GM21786 (cell line): ENCODE measurements at regions not wholly inside any gene's neighbourhood (a gene's known extent, or its start where the extent isn't known, plus 50 kb on each side); places are given as distances from the start of the nearest gene placed in this dataset.

Experiments
- ATAC-seq: cut with Tn5 transposase; IDR thresholded peaks from one replicate; pipeline ENCODE4 v1.9.1; 2021; ENCODE audit not compliant: unreplicated experiment

DNA sequence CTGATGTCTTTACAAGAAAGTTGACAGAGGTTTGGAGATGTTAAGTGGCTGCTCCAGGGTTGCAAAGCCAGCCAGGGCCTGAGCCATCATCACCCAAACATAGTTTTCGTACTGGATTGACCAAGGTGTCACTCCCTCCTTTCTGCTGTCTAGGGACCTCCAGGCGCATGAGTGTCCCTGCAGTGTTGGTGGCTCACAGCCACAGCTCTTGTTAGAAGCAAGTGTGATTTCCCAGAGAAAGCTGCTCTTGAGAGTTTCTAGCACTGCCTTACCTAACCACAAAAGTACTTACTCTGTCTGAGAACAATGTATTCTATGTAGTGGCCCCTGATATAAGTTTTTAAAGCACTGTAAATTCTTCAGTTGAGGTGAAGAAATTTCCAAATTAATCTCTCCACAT lies 144.1 kb downstream of the SOX2 start:
- ATAC-seq = no peak

DNA sequence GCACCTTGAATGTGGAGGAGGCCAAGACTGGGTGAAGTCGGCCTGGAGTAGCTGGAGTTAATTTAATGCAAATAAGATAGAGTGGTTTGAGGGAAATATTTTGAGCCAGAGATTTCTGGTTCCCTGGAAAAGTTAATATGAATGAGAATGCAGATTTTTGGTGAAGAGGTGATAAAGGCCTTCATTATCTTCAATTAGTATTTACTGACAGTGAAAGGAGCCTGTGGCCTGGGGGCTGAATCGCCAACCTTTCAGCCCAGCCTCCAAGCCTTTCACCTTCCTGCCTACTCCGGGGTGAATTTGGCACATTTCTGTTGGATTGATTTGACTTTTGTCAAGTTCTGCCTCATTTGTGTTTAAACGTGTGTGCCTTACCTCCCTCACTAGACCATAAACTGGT lies 147.8 kb downstream of the SOX2 start:
- no peak for ATAC-seq

DNA sequence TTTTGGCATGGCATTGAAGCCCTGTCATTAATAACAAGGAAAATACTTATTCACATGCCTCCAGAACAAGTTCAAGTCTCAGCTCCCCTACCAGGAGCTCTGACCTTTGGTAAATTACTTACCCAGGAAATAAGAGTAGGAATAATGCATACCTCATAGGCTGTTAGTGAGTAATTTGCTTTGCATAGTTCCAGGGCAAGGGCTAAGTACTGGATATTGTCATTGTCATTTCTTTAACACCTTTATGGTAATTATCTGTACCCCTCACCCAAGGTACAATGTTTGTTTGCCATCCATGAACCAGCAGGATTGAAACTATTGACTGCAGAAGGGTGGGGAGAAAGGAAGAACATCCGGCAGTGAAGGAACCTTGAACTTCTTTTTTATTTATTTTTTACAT lies 148.5 kb downstream of the SOX2 start:
- ATAC-seq = no peak

DNA sequence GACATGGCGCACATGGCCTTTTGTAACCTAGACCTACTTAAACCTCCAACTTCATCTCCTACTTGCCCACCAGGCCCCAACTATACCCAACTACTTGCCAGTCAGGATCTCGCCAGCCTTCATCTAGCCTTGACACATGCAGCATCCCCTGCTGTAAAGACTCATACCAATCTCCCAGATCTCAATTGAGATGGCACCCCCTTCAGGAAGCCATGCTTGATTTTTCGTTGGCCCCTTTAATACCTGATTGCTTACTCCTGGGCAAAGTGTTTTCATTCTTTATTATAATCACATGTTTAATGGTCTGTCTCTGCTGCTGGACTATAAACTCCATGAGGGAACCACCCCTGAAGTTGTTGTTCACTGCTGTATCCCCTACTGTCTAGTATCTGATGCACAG lies 150.8 kb downstream of the SOX2 start:
- ATAC-seq = no peak

DNA sequence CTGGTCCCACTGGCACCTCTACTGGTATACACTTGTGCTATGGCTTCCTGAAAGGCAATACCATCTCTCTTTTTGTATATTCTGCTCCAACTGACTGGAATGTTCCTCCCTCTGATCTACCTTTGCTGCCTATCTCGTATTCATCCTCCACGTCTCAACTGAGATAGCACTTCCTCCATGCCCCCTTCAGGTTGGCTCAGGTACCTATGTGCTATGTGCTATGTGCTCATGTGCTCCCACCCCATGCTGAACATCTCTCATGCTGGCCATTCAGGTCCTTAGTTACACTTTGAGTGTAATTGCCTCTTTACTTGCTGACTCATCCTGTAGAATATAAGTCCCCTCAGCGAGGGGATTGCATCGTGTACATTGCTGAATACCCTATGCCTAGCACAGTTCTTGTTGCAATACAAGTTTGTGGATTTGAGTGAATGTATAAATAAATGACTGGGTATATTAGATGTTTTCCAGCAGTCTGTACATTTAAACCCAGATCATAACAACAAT lies 156.9 kb downstream of the SOX2 start:
- ATAC-seq = no peak

DNA sequence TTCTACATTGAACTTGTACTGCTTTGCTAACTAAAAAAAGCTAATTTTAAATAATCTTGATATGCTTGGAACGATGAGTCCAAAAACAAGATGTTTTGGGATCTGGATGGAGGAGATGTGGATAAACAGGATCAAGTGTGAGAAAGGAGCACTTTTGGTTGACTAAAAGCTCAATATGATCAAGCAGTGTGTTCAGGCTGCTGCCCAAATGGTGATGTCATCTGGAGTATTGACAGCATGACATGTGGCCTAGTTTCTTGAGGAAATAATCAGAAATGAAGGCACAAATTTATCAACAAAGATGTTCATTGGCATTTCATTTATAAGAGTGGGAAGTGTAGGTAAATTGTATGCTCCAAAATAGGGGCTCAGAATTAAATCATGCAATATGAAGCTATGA lies 161.2 kb downstream of the SOX2 start:
- ATAC-seq = no peak

DNA sequence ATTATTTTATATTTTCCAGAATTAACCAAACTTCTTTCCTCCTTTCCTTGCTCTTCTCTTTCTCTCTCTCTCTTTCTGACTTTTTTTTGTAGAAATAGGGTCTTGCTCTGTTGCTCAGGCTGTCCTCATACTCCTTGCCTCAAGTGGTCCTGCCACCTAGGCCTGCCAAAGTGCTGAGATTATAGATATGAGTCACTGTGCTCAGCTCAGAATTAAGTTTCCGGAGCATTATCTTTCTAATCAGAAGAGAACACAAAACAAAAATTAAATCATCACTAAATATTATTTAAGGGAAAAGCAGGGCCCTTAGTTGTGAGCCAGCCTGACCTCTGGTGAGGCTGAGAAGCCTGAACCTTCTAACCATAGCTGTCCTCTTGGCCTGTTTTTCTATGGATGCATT lies 168.2 kb downstream of the SOX2 start:
- no peak for ATAC-seq

DNA sequence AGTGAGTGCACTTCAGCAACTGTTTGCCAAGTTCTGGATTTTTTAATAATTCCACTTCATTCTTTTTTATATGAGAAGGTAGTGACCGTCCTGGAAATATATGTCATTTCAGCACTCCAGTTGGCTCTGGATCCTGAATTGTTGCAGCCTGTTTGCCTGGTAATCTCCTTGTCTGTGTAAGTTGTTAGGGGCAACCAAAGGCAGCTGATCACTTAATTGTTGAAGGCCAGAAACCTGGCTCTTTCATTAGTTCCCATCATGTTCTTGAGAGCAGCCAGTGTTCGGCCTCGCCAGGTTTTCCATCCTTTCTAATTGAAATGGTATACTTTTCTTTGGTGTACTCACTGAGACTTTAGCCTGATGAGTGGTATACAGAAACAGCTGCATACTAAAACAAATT lies 168.6 kb downstream of the SOX2 start:
- ATAC-seq = no peak

DNA sequence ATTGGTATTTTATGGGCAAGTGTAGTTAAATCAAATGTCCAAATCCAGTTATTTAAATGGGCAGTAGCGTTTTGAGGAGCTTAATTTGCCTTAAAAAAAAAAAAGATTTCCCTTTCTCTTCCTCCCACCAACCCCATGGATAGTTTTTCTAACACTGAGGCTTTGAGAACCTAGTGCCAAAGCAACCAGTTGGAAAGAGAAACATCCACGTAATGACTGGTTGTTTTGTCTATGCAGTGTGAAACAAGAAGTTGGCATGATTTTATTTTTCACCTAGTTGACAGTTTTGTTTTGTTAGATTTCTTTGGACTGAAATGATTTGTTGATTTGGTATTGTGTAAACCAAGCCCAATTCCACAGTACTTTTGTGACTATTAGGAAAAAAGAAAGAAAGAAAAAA lies 170.0 kb downstream of the SOX2 start:
- ATAC-seq = no peak

DNA sequence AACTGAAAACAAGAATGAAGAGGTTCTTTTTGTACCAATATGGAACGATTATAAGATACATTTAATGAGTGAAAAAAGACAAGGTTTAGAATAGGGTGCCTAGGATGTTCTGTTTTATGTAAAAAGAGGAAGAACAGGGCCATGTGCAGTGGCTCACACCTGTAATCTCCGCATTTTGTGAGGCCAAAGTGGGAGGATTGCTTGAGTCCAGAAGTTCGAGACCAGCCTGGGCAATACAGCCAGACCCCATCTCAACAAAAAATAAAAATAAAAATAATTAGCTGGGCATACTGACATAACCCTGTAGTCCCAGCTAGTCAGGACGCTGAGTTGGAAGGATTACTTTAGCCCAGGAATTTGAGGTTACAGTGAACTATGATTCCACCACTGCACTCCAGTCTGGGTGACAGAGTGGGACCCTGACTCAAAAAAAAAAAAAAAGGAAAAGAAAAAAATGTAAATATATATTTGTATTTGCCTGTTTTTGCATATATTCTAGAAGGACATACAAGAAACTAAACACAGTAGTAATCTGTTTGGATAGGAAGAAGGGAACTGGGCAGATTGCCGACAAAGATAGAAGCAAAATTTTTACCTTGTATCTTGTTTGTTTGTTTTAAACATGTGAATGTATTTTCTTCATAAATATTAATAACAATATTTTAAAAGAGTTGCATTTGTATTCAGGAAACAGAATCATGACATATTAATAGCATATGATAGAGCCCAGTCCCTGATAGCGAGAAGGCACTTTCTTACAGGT lies 174.3 kb downstream of the SOX2 start:
- ATAC-seq = no peak

DNA sequence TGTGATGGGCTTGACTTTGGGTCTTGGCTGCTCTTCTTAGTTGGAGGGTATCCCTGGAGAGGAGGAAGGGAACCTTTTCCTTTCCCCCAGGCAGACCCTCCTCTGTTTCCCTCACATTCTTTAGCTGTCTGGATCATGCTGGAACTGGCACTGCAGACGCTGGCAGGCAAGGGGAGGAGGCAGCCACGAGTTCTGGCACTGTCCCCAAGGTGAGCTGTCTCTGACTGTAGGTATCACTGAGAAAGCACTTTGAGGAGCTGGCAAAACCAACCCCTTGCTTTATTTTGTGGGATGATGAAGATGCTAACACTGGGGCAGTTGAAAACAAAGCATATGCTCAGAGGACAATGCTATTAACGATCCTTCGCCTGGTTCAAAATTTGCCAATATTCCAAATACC lies 175.0 kb downstream of the SOX2 start:
- no peak for ATAC-seq

DNA sequence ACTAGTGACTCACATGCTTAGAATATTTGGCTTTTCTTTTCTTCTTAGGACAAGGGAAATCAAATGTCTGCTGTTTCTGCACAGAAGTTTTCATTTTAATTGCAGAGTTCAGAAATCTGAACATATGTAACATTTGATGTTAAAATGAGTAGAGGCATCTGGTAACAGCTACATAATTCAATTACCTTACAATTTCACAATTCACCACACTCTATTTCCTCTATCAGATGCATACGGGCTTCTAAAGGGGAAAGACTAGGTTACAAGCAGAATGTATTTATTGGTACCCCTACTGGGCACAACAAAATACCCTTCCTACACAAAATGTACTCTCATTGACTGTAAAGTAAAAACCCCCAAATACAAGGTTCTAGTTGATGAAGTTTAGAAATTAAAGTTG lies 176.0 kb downstream of the SOX2 start:
- no peak for ATAC-seq

DNA sequence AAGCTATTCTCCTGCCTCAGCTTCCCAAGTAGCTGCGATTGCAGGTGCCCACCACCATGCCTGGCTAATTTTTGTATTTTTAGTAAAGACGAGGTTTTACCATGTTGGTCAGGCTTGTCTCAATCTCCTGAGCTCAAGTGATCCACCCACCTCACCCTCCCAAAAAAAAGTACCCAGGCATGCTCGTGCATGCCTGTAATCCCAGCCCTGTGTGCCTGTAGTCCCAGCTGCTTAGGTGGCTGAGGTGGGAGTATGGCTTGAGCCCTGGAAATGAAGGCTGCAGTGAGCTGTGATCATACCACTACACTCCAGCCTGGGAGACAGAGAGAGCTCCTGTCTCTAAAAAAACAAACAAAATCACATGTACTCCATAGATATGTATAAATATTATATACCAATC lies 176.5 kb downstream of the SOX2 start:
- no peak for ATAC-seq

DNA sequence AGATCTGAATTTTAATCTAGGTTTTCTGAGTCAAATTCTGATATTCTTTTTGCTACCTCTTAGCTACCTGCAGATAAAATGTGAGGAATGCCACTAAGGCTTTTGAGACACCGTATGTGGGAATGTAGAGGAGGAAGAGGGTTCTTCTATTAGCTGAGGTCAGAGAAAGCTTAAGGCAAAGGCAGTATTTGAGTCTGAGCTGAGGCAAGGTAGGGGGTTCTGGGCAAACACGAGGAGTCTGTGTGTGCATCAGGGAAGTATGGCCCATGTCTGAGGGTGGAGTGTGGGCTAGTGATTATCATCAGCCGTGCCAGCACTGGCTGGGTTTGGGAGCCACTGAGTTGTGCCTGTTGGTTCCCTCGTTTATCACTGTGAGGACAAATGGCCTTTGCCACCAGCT lies 181.1 kb downstream of the SOX2 start:
- no peak for ATAC-seq

DNA sequence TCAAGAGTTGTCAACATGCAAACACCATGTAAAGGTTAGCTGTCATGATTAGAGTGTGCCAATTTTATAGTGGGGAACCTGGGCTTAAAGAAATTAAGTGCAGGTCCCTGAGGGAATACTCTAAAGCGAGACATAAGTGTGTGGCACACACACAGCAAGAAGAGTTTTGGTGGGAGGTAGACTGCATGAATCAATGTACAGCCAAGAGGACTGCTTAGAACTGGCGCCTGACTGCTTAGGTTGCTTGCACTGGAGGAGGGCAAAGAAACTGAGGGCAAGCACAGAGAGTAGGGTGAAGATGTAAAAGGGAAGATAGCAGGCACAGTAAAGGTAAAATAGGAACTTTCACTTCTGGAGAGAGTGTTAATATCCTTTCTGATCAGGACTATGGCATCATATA lies 184.9 kb downstream of the SOX2 start:
- no peak for ATAC-seq

DNA sequence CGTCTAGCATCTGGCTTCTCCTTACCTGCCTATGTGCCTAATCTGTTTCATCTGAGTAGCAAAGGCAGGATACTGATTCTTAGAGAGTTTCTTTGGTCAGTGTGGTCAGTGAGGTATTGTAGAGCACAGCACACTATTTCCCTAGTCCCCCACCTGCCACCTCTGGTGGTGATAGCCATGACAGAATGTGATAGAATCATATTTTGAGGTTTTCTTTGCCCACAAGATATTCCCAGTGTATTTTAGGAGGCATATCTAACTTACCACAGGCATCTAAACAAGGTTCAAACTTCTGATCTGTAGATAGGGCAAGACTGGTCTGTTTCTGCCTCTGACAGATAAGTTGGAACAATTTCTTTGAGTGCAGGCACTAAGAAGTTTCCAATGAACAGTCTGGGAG lies 188.0 kb downstream of the SOX2 start:
- ATAC-seq = no peak

DNA sequence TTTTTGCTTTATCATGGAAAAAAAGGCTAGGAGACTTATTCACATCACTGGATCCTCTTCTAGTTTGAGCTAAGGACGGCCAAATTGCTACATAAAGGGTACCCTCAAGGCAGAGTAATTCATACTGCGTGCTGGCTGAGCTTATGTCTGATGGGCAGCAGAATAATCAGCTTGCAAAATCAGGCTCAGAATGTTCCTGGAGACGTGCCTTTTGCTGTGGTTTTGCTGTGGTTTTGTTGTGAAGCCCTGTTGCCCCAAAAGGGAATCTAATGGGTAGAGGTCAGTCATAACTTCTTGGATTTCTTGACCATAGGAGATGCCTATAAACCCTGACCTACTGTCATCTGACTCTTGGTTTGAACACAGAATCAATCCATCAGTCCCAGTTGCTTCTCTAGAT lies 189.9 kb downstream of the SOX2 start:
- no peak for ATAC-seq

DNA sequence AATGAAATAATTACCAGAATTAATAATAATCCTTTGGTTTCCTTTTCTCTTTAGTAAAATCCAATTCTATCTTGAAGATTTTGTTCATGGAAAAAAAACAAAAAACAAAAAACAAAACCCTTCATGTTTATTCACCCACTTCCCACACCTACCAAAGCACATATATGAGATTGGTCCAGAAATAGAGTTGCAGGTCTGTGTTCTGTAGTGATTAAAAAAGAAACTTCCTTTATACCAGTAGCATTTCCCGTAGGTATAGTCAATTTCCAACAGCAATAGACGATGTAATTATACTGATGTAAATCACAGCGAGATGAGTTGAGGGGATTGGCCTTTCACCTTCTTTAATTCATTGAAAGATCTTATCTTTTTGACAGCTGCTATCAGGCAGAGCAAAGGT lies 194.6 kb downstream of the SOX2 start:
- no peak for ATAC-seq

DNA sequence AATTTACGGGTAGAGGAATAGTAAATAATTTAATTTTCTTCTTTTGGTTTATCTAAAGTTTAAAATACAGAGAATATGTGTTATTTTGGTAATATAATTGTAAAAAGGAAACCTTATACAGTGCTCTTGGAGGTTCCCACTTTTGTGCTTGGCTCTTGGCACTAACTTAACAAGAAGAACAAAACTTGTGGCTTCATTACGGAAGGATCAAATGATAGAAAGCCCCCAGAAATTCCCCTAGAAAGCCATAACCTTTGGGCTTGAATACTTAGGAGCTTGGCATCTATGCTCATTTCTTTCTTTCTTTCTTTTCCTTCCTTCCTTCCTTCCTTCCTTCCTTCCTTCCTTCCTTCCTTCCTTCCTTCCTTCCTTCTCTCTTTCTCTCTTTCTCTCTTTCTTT lies 197.5 kb downstream of the SOX2 start:
- ATAC-seq = no peak

DNA sequence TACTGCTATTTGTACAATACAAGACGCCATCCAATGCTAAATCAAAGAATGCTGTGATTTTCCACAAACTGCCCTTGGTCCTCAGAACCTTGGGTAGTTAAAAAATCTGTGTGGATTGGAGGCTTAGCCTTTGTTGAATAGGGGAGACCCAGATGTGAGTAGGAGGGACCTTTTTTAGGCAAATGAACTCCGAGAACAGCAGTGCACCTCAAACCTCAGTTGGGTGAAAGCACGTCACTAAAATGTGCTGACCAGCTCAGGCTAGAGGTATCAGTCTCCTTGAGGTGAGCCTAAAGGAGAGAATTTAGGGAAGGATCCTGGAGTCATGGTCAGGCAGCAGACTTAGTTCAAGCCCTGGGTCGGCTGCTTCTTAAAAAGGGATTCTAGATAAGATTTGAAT lies 200.7 kb downstream of the SOX2 start:
- ATAC-seq = no peak

DNA sequence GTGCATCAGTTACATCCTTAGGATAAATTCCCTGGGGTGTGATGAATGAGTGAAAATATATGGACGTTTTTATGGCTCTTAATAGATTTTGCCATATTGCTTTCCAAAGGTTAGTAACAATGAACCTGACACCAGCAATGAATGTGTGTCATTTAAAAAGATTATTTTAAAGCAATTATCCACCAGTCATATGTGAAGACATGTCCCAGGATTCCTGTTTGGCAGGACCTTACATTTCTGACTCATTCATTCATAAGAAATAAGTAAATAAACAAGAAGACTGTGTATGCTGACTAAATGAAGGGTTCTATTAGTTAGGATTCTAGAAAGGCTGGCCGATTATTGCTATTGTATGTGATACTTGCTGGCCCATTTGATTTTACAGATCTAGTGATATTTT lies 201.5 kb downstream of the SOX2 start:
- ATAC-seq = no peak

DNA sequence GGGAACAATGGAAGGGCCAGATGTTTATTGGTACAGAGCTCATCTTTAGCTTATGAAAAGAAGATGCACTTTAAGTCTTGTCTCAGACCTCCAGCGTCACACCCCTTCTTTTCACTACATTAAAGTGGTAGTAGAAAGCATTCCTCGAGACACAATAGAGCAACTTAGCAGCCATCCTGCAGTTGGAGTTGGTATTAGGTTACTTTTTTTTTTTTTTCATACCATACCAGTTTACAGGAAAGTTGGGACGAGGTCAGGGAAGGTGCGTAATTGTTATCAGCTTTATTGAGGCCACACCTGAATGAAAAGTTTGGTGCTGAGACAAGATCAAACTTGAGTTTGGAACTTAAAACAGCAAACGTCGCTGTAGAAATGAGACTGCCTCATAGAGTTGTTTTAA lies 203.8 kb downstream of the SOX2 start:
- ATAC-seq = no peak

DNA sequence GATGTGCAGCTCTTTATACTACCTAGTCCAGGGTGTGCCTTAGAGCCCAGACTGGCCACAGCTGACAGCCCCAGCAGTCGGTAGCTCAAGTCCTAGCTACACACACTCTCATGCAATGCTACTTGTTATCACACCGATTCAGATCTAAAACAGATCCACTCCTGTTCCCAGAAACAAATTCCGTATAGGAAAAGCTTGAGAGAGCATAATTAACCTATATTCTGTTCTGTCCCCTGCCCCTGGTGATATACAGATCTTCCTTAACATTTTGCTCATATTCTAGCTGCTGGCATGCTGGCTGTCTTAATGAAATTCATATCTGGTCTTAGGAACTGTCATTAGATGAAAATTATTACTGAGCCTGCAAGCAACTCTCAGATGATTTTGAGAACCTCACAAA lies 204.3 kb downstream of the SOX2 start:
- no peak for ATAC-seq
